H1 (cell line): ENCODE measurements at regions not wholly inside any gene's neighbourhood (a gene's known extent, or its start where the extent isn't known, plus 50 kb on each side); places are given as distances from the start of the nearest gene placed in this dataset.

ENCODE experiments used
- CTCF ChIA-PET: fragments of 300-600 bp; sonication (Branson Sonifier 250); formaldehyde crosslinking; loops from one replicate; lab custom pipeline; 2021; ENCODE audit not compliant: partially characterized antibody; lab: Charles Lee
- POLR2A ChIA-PET: fragments of 300-600 bp; sonication (Branson Sonifier 250); formaldehyde crosslinking; loops from one replicate; lab custom pipeline; 2021; ENCODE audit warnings: inconsistent platforms; ENCODE audit not compliant: partially characterized antibody; lab: Charles Lee
- DNase-seq, 2 experiments: peaks; one replicate each; pipeline versions ENCODE4 v3.0.0 to v3.0.0-alpha.2; 2010 to 2022; ENCODE audit warnings: low spot score in 2 of 2, low read depth in 1 of 2, mixed read lengths in 1 of 2
- FAIRE-seq: peaks from 2 replicates; lab custom pipeline; 2011; peaks lifted over from hg19 to GRCh38; lab: Jason Lieb, UNC
- H2AFZ ChIP-seq: 2 replicates; pipeline ENCODE4 v1.8.1; 2012; ENCODE audit warnings: low read length, inconsistent platforms
- H2AK5ac ChIP-seq: 2 replicates; pipeline ENCODE4 v1.6.1; 2013; ENCODE audit warnings: low read depth, low read length
- H2BK120ac ChIP-seq: replicated peaks from 2 replicates; pipeline ENCODE3; 2013; ENCODE audit warnings: low read depth, low read length, inconsistent platforms
- H2BK12ac ChIP-seq: 2 replicates; pipeline ENCODE4 v1.6.1; 2013; ENCODE audit warnings: low read depth, low read length
- H2BK15ac ChIP-seq: 2 replicates; pipeline ENCODE4 v1.6.1; 2013; ENCODE audit warnings: low read length
- H2BK20ac ChIP-seq: 2 replicates; pipeline ENCODE4 v1.6.1; 2013; ENCODE audit warnings: low read length
- H2BK5ac ChIP-seq: 2 replicates; pipeline ENCODE4 v1.6.1; 2013; ENCODE audit warnings: low read depth, low read length
- H3K14ac ChIP-seq: 2 replicates; pipeline ENCODE4 v1.6.1; 2013; ENCODE audit warnings: inconsistent platforms; ENCODE audit not compliant: insufficient read length
- H3K18ac ChIP-seq: 2 replicates; pipeline ENCODE4 v1.6.1; 2013; ENCODE audit warnings: low read length; ENCODE audit errors: extremely low read depth
- H3K23ac ChIP-seq: 2 replicates; pipeline ENCODE4 v1.6.1; 2013; ENCODE audit warnings: inconsistent platforms; ENCODE audit not compliant: insufficient read length
- H3K23me2 ChIP-seq: 2 replicates; pipeline ENCODE4 v1.6.1; 2013; ENCODE audit warnings: low read depth, low read length
- H3K27ac ChIP-seq: 2 replicates; pipeline ENCODE4 v1.6.1; 2011; ENCODE audit warnings: low read depth, low read length, inconsistent platforms
- H3K27me3 ChIP-seq, 4 experiments: replicated peaks in 1 of 4; 1 replicate in 1 of 4; 2 replicates in 3 of 4; pipeline versions ENCODE4 v1.6.1 to v1.8.1; 2011 to 2013; ENCODE audit warnings: low read length in 3 of 4, mild to moderate bottlenecking in 3 of 4, inconsistent platforms in 2 of 4, mixed read lengths in 2 of 4, moderate library complexity in 1 of 4; ENCODE audit not compliant: control insufficient read depth in 3 of 4, insufficient read depth in 3 of 4; ENCODE audit errors: extremely low read depth in 1 of 4
- H3K36me3 ChIP-seq, 4 experiments: 2 replicates each; pipeline versions ENCODE4 v1.6.1 to v1.8.1; 2011 to 2013; ENCODE audit warnings: mild to moderate bottlenecking in 4 of 4, low read length in 3 of 4, moderate library complexity in 2 of 4, control low read depth in 1 of 4, inconsistent platforms in 1 of 4; ENCODE audit not compliant: insufficient read depth in 4 of 4, control insufficient read depth in 2 of 4
- H3K4ac ChIP-seq: replicated peaks from 2 replicates; pipeline ENCODE3; 2013; ENCODE audit warnings: low read length, low read depth, mixed read lengths, inconsistent platforms; ENCODE audit not compliant: insufficient read length
- H3K4me1 ChIP-seq, 4 experiments: replicated peaks in 1 of 4; 1 replicate in 1 of 4; 2 replicates in 3 of 4; pipeline versions ENCODE4 v1.6.1 to v1.8.1; 2011 to 2013; ENCODE audit warnings: low read length in 3 of 4, inconsistent platforms in 2 of 4, mixed read lengths in 1 of 4; ENCODE audit not compliant: insufficient read depth in 4 of 4, control insufficient read depth in 3 of 4
- H3K4me2 ChIP-seq, 2 experiments: 2 replicates each; pipeline versions ENCODE4 v1.6.1 to v1.8.1; 2011 to 2013; ENCODE audit warnings: low read depth in 2 of 2, low read length in 2 of 2, control low read depth in 1 of 2, inconsistent platforms in 1 of 2, mild to moderate bottlenecking in 1 of 2; ENCODE audit not compliant: insufficient read depth in 1 of 2
- H3K4me3 ChIP-seq, 4 experiments: fragments of 200-600, 300-600 bp in 1 of 4; sonication (generic), shearing (Covaris generic), sonication (Bioruptor Twin) in 1 of 4; 2 replicates each; pipeline versions ENCODE4 v1.5.1 to v1.8.1; 2011 to 2016; ENCODE audit warnings: low read length in 4 of 4, low read depth in 3 of 4, control low read depth in 2 of 4, inconsistent platforms in 2 of 4, mild to moderate bottlenecking in 2 of 4, mixed read lengths in 1 of 4, moderate library complexity in 1 of 4; ENCODE audit not compliant: insufficient read depth in 2 of 4; ENCODE audit errors: extremely low read depth in 1 of 4
- H3K56ac ChIP-seq: replicated peaks from 2 replicates; pipeline ENCODE3; 2013; ENCODE audit warnings: low read depth, mild to moderate bottlenecking, mixed read lengths, low read length, inconsistent platforms; ENCODE audit not compliant: insufficient read length
- H3K79me1 ChIP-seq: 2 replicates; pipeline ENCODE4 v1.6.1; 2013; ENCODE audit warnings: low read depth, low read length, control low read depth
- H3K79me2 ChIP-seq, 2 experiments: 2 replicates each; pipeline versions ENCODE4 v1.6.1 to v1.8.1; 2012 to 2013; ENCODE audit warnings: low read length in 2 of 2, mild to moderate bottlenecking in 2 of 2, inconsistent platforms in 1 of 2; ENCODE audit not compliant: insufficient read depth in 2 of 2, control insufficient read depth in 1 of 2
- H3K9ac ChIP-seq, 4 experiments: replicated peaks in 1 of 4; 1 replicate in 1 of 4; 2 replicates in 3 of 4; pipeline versions ENCODE4 v1.6.1 to v1.8.1; 2011 to 2013; ENCODE audit warnings: low read depth in 3 of 4, low read length in 3 of 4, control low read depth in 2 of 4, mild to moderate bottlenecking in 2 of 4, moderate library complexity in 2 of 4, inconsistent platforms in 1 of 4; ENCODE audit errors: extremely low read depth in 1 of 4
- H3K9me3 ChIP-seq, 2 experiments: 2 replicates each; pipeline versions ENCODE4 v1.6.1 to v1.8.1; 2012 to 2013; ENCODE audit warnings: mild to moderate bottlenecking in 2 of 2, moderate library complexity in 2 of 2, control low read depth in 1 of 2, inconsistent platforms in 1 of 2, low read depth in 1 of 2, low read length in 1 of 2, mixed read lengths in 1 of 2; ENCODE audit not compliant: insufficient read depth in 2 of 2
- H4K20me1 ChIP-seq, 2 experiments: replicated peaks in 1 of 2; 2 replicates each; pipeline versions ENCODE3 to v1.8.1; 2011 to 2013; ENCODE audit warnings: inconsistent platforms in 2 of 2, low read length in 2 of 2, mild to moderate bottlenecking in 1 of 2; ENCODE audit not compliant: insufficient read depth in 2 of 2, control insufficient read depth in 1 of 2
- H4K5ac ChIP-seq: 2 replicates; pipeline ENCODE4 v1.6.1; 2013; ENCODE audit warnings: low read length, low read depth, mixed read lengths, inconsistent platforms; ENCODE audit not compliant: insufficient read length
- H4K8ac ChIP-seq: 2 replicates; pipeline ENCODE4 v1.8.0; 2013; ENCODE audit warnings: mild to moderate bottlenecking, moderate library complexity, low read length, inconsistent platforms; ENCODE audit not compliant: insufficient read depth; ENCODE audit errors: extremely low read depth
- H4K91ac ChIP-seq: replicated peaks from 2 replicates; pipeline ENCODE3; 2013; ENCODE audit warnings: low read length, mixed read lengths, inconsistent platforms; ENCODE audit not compliant: insufficient read length
- CBX5 ChIP-seq: fragments of 300-800, 300-1000 bp; sonication (generic); IDR thresholded peaks from 2 replicates; pipeline ENCODE4 v1.7.1; 2016; ENCODE audit warnings: antibody characterized with exemption, low read length, low read depth
- CBX8 ChIP-seq: fragments of 300-800, 300-1000 bp; sonication (generic); IDR thresholded peaks from 2 replicates; pipeline ENCODE4 v1.7.1; 2016; ENCODE audit warnings: low read depth, low read length, borderline replicate concordance
- CREB1 ChIP-seq: IDR thresholded peaks from 2 replicates; pipeline ENCODE4 v1.6.1; 2012; ENCODE audit warnings: inconsistent platforms
- GTF2F1 ChIP-seq: IDR thresholded peaks from 2 replicates; pipeline ENCODE4 v1.6.1; 2012; ENCODE audit warnings: low read depth, low read length, improper control_type of control experiment, borderline replicate concordance
- HDAC2 ChIP-seq, 2 experiments: fragments of 300-600 bp in 1 of 2; sonication (generic) in 1 of 2; IDR thresholded peaks; 2 replicates each; pipeline ENCODE4 v1.6.1; 2011 to 2012; ENCODE audit warnings: low read depth in 2 of 2, low read length in 2 of 2, mild to moderate bottlenecking in 2 of 2, moderate library complexity in 2 of 2, borderline replicate concordance in 1 of 2, inconsistent platforms in 1 of 2
- NANOG ChIP-seq: IDR thresholded peaks from 2 replicates; pipeline ENCODE4 v1.6.1; 2011; ENCODE audit warnings: low read length, low read depth, mild to moderate bottlenecking, inconsistent platforms; ENCODE audit not compliant: insufficient read depth, poor library complexity, severe bottlenecking
- PHF8 ChIP-seq: fragments of 200-600 bp; sonication (generic); conservative IDR thresholded peaks from 2 replicates; pipeline ENCODE4 v1.7.1; 2012; ENCODE audit warnings: low read depth, mild to moderate bottlenecking, inconsistent platforms, low read length, moderate library complexity
- POLR2A ChIP-seq, 2 experiments: IDR thresholded peaks; 1 replicate in 1 of 2; 2 replicates in 1 of 2; pipeline ENCODE4 v1.6.1; 2011; ENCODE audit warnings: low read depth in 2 of 2, low read length in 2 of 2, mild to moderate bottlenecking in 2 of 2; ENCODE audit errors: control extremely low read depth in 1 of 2
- POLR2AphosphoS5 ChIP-seq: IDR thresholded peaks from 2 replicates; pipeline ENCODE4 v1.6.1; 2011; ENCODE audit warnings: low read depth, low read length
- SIRT6 ChIP-seq: IDR thresholded peaks from one replicate; pipeline ENCODE4 v1.7.1; 2012; ENCODE audit warnings: low read length, inconsistent platforms
- SP1 ChIP-seq: IDR thresholded peaks from 2 replicates; pipeline ENCODE4 v1.6.1; 2011; ENCODE audit warnings: low read depth, low read length
- TAF1 ChIP-seq: IDR thresholded peaks from 2 replicates; pipeline ENCODE4 v1.6.1; 2011; ENCODE audit warnings: mild to moderate bottlenecking, low read depth, low read length
- TEAD4 ChIP-seq: IDR thresholded peaks from 2 replicates; pipeline ENCODE4 v1.6.1; 2012; ENCODE audit warnings: low read depth, low read length, inconsistent platforms, mixed read lengths
- WGBS, 2 experiments: shearing (Covaris generic) in 1 of 2; methylation state at CpG; one replicate each; pipeline versions ENCODE4 v1.1.6 to v1.1.7; 2013 to 2015; ENCODE audit warnings: low lambda C conversion rate in 2 of 2, mixed read lengths in 2 of 2, inconsistent platforms in 1 of 2, low coverage in 1 of 2, missing lambda C conversion rate in 1 of 2; ENCODE audit not compliant: insufficient replicate concordance in 2 of 2, insufficient coverage in 1 of 2, insufficient read length in 1 of 2; ENCODE audit errors: extremely low coverage in 1 of 2, missing lambda C conversion rate in 1 of 2; 5-methylcytosine and 5-hydroxymethylcytosine counted together
- TF ChIP-seq, protein P1 (sequence below): IDR thresholded peaks from 2 replicates; pipeline ENCODE4 v1.6.1; 2012; ENCODE audit warnings: low read length, inconsistent platforms

DNA sequence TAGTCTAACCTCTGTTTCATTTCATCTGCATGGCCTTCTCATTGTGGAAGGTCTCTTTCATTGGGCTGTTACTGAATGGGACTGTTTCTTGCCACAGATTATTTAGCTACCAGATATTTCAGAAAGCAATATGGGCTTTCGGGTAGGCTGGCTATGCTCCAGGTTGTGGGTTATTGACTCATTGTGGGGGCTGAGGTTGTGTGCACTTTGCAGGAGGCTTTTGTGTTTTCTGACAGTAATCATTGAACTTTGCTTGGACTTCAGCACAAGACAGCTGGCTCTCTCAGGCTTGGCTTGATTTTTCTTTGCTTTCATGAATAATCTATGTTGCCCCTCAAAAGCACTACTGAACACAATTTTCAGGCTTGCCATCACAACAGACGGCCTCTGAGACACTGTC is 771.1 kb upstream of the TSPY4 start:
- Histone ChIP-seq H3K79me2 (no peaks in the 10 kb centered on the region), H3K14ac (no peak overlapping the region), H3K4ac (no peak overlapping the region), H2AFZ (no peak overlapping the region), H4K91ac (no peak overlapping the region), H3K56ac (no peak overlapping the region), H3K4me2 (no peak overlapping the region), H4K5ac (no peak overlapping the region), H2BK5ac (no peak overlapping the region), H2AK5ac (no peak overlapping the region), H3K9me3 (peaks cover 6 to 78% of the 10 kb centered on the region in 2 experiments; a peak in 3 of 4 replicates), H2BK120ac (no peak overlapping the region), H3K23me2 (no peaks in the 10 kb centered on the region; the same call in 1 of the 2 replicates), H2BK15ac (no peak overlapping the region), H4K8ac (no peak overlapping the region), H3K27ac (no peak overlapping the region), H4K20me1 (no peaks in the 10 kb centered on the region), H3K79me1 (no peaks in the 10 kb centered on the region), H3K4me1 (no peaks in the 10 kb centered on the region), H2BK20ac (no peak overlapping the region), H3K27me3 (no peaks in the 10 kb centered on the region), H3K9ac (no peak overlapping the region), H3K23ac (no peak overlapping the region), H2BK12ac (no peak overlapping the region), H3K18ac (no peak overlapping the region), H3K36me3 (no peaks in the 10 kb centered on the region), H3K4me3 (no peak overlapping the region)
- ChIA-PET POLR2A (no interaction called here), CTCF (interaction anchor here (0.6 kb wide), 1 partner anchor 276 kb away, joined by 3 read pairs; no protein-coding TSS in a partner anchor)
- no peak for DNase-seq
- WGBS, 2 experiments: 100% methylated on average over 1 of the region's 2 CpGs; no CpG with 5 or more reads in 1 of the 2 experiments
- no peak for FAIRE-seq
- TF ChIP-seq NANOG (no peak), POLR2A (IDR thresholded peaks at IDR 0.05; ENCODE audit: control extremely low read depth in 1 of 2, low read depth in 2 of 2, low read length in 2 of 2) (no peak), TEAD4 (no peak), SIRT6 (no peak), CBX8 (no peak), CREB1 (no peak), POLR2AphosphoS5 (no peak), TAF1 (no peak), PHF8 (no peak), SP1 (no peak), GTF2F1 (no peak), HDAC2 (IDR thresholded peaks at IDR 0.05; ENCODE audit: borderline replicate concordance in 1 of 2, low read depth in 2 of 2, low read length in 2 of 2) (no peak), CBX5 (no peak)
- TF ChIP-seq, protein P1, sequence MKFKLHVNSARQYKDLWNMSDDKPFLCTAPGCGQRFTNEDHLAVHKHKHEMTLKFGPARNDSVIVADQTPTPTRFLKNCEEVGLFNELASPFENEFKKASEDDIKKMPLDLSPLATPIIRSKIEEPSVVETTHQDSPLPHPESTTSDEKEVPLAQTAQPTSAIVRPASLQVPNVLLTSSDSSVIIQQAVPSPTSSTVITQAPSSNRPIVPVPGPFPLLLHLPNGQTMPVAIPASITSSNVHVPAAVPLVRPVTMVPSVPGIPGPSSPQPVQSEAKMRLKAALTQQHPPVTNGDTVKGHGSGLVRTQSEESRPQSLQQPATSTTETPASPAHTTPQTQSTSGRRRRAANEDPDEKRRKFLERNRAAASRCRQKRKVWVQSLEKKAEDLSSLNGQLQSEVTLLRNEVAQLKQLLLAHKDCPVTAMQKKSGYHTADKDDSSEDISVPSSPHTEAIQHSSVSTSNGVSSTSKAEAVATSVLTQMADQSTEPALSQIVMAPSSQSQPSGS: no peak
